PC-3 (cell line): ENCODE measurements at regions not wholly inside any gene's neighbourhood (a gene's known extent, or its start where the extent isn't known, plus 50 kb on each side); places are given as distances from the start of the nearest gene placed in this dataset.

Experiments used
- ATAC-seq: fragments of 200-7000 bp; cut with Tn5 transposase; 2 replicates; pipeline ENCODE4 v1.9.1; 2020; ENCODE audit warnings: mild to moderate bottlenecking, moderate library complexity
- BruUV-seq: library from RNA; stranded (reverse); fragments of 400-500 nt; replicated peaks from 2 replicates; lab custom pipeline; 2021; lab: Mats Ljungman, UMichigan
- CTCF ChIA-PET: fragments of 300-600 bp; sonication (Branson Sonifier 250); formaldehyde crosslinking; loops from one replicate; lab custom pipeline; 2022; ENCODE audit warnings: antibody characterized with exemption; lab: Charles Lee
- POLR2A ChIA-PET: fragments of 300-600 bp; sonication (Branson Sonifier 250); formaldehyde crosslinking; loops from one replicate; lab custom pipeline; 2022; ENCODE audit warnings: antibody characterized with exemption; ENCODE audit not compliant: unreplicated experiment; lab: Charles Lee
- DNase-seq: peaks from one replicate; pipeline ENCODE4 v3.0.0-alpha.2; 2015
- H2AFZ ChIP-seq: fragments of 300-600 bp; sonication (generic); 2 replicates; pipeline ENCODE4 v1.6.0; 2016; ENCODE audit warnings: antibody characterized with exemption, low read length
- H3F3A ChIP-seq: fragments of 300-600 bp; sonication (generic); one replicate; pipeline ENCODE4 v1.6.0; 2017; ENCODE audit warnings: antibody characterized with exemption, low read length, control low read depth, mild to moderate bottlenecking; ENCODE audit not compliant: unreplicated experiment
- H3K27ac ChIP-seq: fragments of 300-600 bp; sonication (generic); 2 replicates; pipeline ENCODE4 v1.5.1; 2016; ENCODE audit warnings: mild to moderate bottlenecking, low read length
- H3K27me3 ChIP-seq: fragments of 300-600 bp; sonication (generic); 2 replicates; pipeline ENCODE4 v1.6.1; 2016; ENCODE audit warnings: low read length, mixed read lengths
- H3K36me3 ChIP-seq: fragments of 300-600 bp; sonication (generic); 2 replicates; pipeline ENCODE4 v1.6.1; 2016; ENCODE audit warnings: low read depth, mixed run types, low read length, mixed read lengths
- H3K4me1 ChIP-seq: fragments of 300-600 bp; sonication (generic); 2 replicates; pipeline ENCODE4 v1.5.1; 2016; ENCODE audit warnings: low read length; ENCODE audit not compliant: insufficient read depth
- H3K4me2 ChIP-seq: fragments of 300-600 bp; sonication (generic); 2 replicates; pipeline ENCODE4 v1.6.0; 2016; ENCODE audit warnings: low read length
- H3K4me3 ChIP-seq: fragments of 300-600 bp; sonication (generic); 2 replicates; pipeline ENCODE4 v1.5.1; 2016; ENCODE audit warnings: mild to moderate bottlenecking, low read length, mixed read lengths
- H3K79me2 ChIP-seq: fragments of 300-600 bp; sonication (generic); 2 replicates; pipeline ENCODE4 v1.6.1; 2017; ENCODE audit warnings: low read length, mixed read lengths
- H3K9ac ChIP-seq: fragments of 300-600 bp; sonication (generic); 2 replicates; pipeline ENCODE4 v1.6.0; 2016; ENCODE audit warnings: mild to moderate bottlenecking, low read length
- H3K9me2 ChIP-seq: fragments of 300-600 bp; sonication (generic); replicated peaks from 2 replicates; pipeline ENCODE4 v1.6.1; 2016; ENCODE audit warnings: mixed run types, low read length, mixed read lengths
- H3K9me3 ChIP-seq: fragments of 300-600 bp; sonication (generic); 2 replicates; pipeline ENCODE4 v1.6.1; 2016; ENCODE audit warnings: low read length, mixed read lengths
- H4K20me1 ChIP-seq: fragments of 300-600 bp; sonication (generic); 2 replicates; pipeline ENCODE4 v1.6.1; 2016; ENCODE audit warnings: low read length, mixed read lengths
- EZH2 ChIP-seq: fragments of 300-600 bp; sonication (generic); IDR thresholded peaks from one replicate; pipeline ENCODE4 v1.6.1; 2017; ENCODE audit warnings: antibody characterized with exemption, mild to moderate bottlenecking, low read length; ENCODE audit not compliant: unreplicated experiment
- EZH2phosphoT487 ChIP-seq: fragments of 300-600 bp; sonication (generic); IDR thresholded peaks from 2 replicates; pipeline ENCODE4 v1.6.1; 2018; ENCODE audit warnings: mild to moderate bottlenecking, antibody characterized with exemption, low read length, borderline replicate concordance
- intact Hi-C: fragments of 100-400 bp; cut with micrococcal nuclease; formaldehyde crosslinking; loops from 2 replicates; pipeline ENCODE4 v1.9.0; 2023
- TF ChIP-seq, protein P1 (sequence below): fragments of 300-600 bp; sonication (generic); conservative IDR thresholded peaks from 2 replicates; pipeline ENCODE4 v1.5.1; 2017; ENCODE audit warnings: antibody characterized with exemption, low read depth, mild to moderate bottlenecking, low read length

DNA sequence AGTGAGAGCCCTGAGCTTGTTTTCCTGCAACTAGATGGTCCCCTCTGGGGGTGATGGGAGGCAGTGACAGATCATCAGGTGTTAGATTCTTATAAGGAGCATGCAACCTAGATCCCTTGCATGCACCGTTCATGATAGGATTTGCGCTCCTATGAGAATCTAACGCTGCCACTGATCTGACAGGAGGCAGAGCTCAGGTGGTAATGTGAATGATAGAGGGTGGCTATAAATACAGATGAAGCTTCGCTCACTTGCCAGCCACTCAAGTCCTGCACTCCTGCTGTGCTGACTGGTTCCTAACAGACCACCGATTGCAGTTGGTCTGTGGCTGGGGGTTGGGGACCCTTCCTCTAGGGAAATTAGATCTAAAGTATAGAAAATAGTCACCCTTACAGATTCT lies 290.6 kb upstream of the ADCY2 start:
- Histone ChIP-seq H3K9me2 (no peaks in the 10 kb centered on the region), H3K36me3 (no peaks in the 10 kb centered on the region), H3K9me3 (peaks cover 6% of the 10 kb centered on the region; the same call in 1 of the 2 replicates), H3K79me2 (no peaks in the 10 kb centered on the region), H3K27me3 (peaks cover 12% of the 10 kb centered on the region), H4K20me1 (no peaks in the 10 kb centered on the region), H3F3A (no peaks in the 10 kb centered on the region), H2AFZ (no peak overlapping the region), H3K4me3 (no peak overlapping the region), H3K4me1 (no peaks in the 10 kb centered on the region), H3K9ac (no peak overlapping the region), H3K4me2 (no peak overlapping the region), H3K27ac (no peak overlapping the region)
- BruUV-seq: no TSS peak
- DNase-seq (no peak), ATAC-seq (no peak)
- TF ChIP-seq, protein P1, sequence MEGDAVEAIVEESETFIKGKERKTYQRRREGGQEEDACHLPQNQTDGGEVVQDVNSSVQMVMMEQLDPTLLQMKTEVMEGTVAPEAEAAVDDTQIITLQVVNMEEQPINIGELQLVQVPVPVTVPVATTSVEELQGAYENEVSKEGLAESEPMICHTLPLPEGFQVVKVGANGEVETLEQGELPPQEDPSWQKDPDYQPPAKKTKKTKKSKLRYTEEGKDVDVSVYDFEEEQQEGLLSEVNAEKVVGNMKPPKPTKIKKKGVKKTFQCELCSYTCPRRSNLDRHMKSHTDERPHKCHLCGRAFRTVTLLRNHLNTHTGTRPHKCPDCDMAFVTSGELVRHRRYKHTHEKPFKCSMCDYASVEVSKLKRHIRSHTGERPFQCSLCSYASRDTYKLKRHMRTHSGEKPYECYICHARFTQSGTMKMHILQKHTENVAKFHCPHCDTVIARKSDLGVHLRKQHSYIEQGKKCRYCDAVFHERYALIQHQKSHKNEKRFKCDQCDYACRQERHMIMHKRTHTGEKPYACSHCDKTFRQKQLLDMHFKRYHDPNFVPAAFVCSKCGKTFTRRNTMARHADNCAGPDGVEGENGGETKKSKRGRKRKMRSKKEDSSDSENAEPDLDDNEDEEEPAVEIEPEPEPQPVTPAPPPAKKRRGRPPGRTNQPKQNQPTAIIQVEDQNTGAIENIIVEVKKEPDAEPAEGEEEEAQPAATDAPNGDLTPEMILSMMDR: no peak
- TF ChIP-seq EZH2phosphoT487: no peak
- TF ChIP-seq EZH2: no peak
- ChIA-PET POLR2A (no interaction called here), CTCF (no interaction called here)
- intact Hi-C loops: no loop called here

DNA sequence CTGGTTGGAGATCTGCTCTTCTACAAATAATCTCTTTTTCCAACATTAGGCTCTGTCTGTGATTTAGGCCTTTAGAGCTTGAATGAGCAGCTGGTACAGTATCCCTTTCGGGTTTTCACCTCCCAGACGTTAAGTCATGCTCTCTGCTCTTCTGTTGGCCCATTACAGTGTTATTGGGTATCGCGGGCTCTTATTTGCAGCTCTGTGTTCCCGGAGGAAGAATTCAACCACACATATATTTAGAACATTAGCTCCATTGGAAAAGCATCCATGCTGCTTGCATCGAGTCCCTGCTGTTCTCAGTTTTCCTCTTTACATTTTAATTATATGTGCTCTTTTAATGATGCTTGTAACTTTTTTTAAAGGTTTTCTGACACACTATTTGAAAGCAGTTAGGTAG lies 278.0 kb upstream of the ADCY2 start:
- Histone ChIP-seq H3K27me3 (peaks cover 9% of the 10 kb centered on the region; the same call in 1 of the 2 replicates), H3K4me2 (no peak overlapping the region), H3K9me3 (0 out of 2 replicates have a peak, but pooled peaks cover 4% of the 10 kb centered on the region), H3K9ac (no peak overlapping the region), H3K27ac (no peak overlapping the region), H3K4me1 (no peaks in the 10 kb centered on the region), H3K36me3 (no peaks in the 10 kb centered on the region), H3K79me2 (no peaks in the 10 kb centered on the region), H3K9me2 (no peaks in the 10 kb centered on the region), H3F3A (no peaks in the 10 kb centered on the region), H2AFZ (no peak overlapping the region), H4K20me1 (no peaks in the 10 kb centered on the region), H3K4me3 (no peak overlapping the region)
- DNase-seq (no peak), ATAC-seq (no peak)
- no TSS peak for BruUV-seq
- CTCF ChIA-PET: no interaction called here
- POLR2A ChIA-PET: no interaction called here
- intact Hi-C loops: no loop called here
- TF ChIP-seq, protein P1: no peak
- TF ChIP-seq EZH2phosphoT487: no peak
- TF ChIP-seq EZH2: no peak

DNA sequence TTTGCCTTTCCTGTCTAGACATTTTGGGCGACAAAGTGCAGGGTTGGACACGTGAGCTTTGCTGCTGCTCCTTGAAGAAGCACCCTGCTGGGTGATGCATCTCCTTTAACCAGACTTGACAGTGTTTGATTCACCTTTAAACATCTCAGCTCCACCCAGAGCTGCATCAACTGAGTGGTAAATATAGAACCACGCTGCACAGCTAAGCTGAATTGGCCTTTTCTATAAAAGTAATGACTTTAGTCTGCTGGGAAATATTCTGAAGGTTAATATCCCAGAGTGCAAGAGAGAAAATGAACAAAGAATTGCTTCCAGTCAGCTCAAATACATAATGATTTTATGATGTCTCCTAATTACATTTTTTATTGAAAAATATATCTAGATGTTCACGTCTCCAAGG lies 264.3 kb upstream of the ADCY2 start:
- ChIA-PET CTCF (no interaction called here), POLR2A (no interaction called here)
- Histone ChIP-seq H3K9me3 (no peaks in the 10 kb centered on the region), H3F3A (no peaks in the 10 kb centered on the region), H3K9ac (no peak overlapping the region), H3K79me2 (no peaks in the 10 kb centered on the region), H3K27me3 (peaks cover 27% of the 10 kb centered on the region; the same call in 1 of the 2 replicates), H2AFZ (no peak overlapping the region), H3K4me1 (no peaks in the 10 kb centered on the region), H3K4me3 (no peak overlapping the region), H4K20me1 (no peaks in the 10 kb centered on the region), H3K4me2 (no peak overlapping the region), H3K36me3 (no peaks in the 10 kb centered on the region), H3K27ac (no peak overlapping the region), H3K9me2 (no peaks in the 10 kb centered on the region)
- intact Hi-C loops: no loop called here
- ATAC-seq (no peak), DNase-seq (no peak)
- TF ChIP-seq EZH2phosphoT487 (no peak), EZH2 (no peak)
- TF ChIP-seq, protein P1: no peak
- BruUV-seq: no TSS peak
